ENCODE measurements at regions not wholly inside any gene's neighbourhood (a gene's known extent, or its start where the extent isn't known, plus 50 kb on each side); places are given as distances from the start of the nearest gene placed in this dataset.

DNA sequence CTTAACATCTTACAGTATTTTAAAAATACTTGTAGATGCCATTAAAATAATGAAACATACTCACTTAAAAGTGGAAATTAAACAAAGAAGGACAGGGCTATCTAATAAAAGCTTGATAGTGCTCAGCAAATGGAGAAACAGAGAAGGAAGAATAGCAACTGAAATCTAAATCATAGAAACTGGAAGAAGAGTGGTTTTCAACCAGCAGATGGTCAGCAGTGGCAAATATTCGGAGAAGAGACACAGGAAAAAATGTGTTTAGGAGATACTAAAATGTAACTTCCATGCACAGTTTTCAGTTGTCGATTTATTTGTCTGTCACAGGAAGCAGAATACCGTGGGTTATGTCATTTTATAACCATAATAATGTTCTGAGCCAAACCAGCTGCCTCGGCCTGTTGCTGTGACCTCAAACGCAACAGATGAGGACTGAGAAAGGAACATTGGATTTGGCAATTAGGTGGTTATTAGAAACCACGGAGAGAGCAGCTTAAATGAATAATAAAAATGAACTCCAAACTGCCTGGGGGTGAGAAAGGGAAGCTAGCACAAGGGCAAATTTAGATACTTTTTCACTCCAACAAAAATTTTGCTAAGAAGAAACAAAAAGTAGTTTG lies 246.6 kb upstream of the KCNMB2 start:
- Histone ChIP-seq H3K36me3 (no peaks in the 10 kb centered on the region), H3K4me1 (no peaks in the 10 kb centered on the region), H3K27ac (replicated peaks) (peak overlapping the region; percentile 57), H3K9me3 (replicated peaks) (no peaks in the 10 kb centered on the region), H3K4me3 (no peak overlapping the region), H3K27me3 (ENCODE audit: low read depth) (no peaks in the 10 kb centered on the region)
- intact Hi-C loops (cut with micrococcal nuclease), result no loop called here
- TF ChIP-seq, protein P1, sequence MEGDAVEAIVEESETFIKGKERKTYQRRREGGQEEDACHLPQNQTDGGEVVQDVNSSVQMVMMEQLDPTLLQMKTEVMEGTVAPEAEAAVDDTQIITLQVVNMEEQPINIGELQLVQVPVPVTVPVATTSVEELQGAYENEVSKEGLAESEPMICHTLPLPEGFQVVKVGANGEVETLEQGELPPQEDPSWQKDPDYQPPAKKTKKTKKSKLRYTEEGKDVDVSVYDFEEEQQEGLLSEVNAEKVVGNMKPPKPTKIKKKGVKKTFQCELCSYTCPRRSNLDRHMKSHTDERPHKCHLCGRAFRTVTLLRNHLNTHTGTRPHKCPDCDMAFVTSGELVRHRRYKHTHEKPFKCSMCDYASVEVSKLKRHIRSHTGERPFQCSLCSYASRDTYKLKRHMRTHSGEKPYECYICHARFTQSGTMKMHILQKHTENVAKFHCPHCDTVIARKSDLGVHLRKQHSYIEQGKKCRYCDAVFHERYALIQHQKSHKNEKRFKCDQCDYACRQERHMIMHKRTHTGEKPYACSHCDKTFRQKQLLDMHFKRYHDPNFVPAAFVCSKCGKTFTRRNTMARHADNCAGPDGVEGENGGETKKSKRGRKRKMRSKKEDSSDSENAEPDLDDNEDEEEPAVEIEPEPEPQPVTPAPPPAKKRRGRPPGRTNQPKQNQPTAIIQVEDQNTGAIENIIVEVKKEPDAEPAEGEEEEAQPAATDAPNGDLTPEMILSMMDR (IDR thresholded peaks at IDR 0.05; ENCODE audit: borderline replicate concordance), result no peak
- DNase-seq, result peak; percentile 22

DNA sequence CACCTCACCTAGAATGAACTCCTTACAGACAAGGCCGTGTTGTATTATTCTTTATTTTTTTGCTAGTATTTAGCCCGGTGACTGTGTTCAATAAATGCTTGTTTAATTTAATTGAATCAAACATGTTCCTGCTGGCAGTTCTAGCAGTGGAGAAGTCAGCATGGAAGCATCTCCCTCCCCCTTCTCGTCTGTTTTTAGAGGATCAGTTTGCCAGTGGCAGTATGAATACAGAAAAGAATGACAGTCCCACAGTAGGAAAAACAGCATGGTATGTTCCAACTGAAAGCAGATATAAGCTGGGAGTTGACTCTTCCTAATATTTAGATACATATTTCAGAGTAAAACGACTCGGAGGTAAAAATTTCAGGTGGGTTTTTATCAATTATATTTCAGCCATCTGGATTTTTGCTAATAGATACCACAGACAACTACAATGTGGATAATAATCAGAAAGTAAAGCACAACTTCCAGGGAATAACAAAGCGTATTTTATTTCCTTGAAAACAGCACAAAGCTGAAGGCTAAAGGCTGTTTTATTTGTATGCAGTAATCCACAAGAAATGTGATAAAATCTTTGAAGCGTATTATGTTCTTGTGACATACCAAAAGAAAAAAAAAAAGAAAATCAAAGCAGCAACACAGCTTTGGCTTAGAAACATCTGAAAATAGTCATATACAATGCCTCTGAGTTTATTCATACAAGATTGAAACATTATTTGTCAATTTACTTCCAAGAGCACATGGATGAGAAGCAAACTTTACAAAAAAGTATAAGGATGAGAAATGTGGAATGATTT lies 244.5 kb upstream of the KCNMB2 start:
- DNase-seq, result no peak
- no peak overlapping the region for H3K27ac ChIP-seq (replicated peaks)
- H3K4me1 ChIP-seq, result no peaks in the 10 kb centered on the region
- intact Hi-C loops (cut with micrococcal nuclease), result no loop called here
- no peak overlapping the region for H3K4me3 ChIP-seq
- no peaks in the 10 kb centered on the region for H3K9me3 ChIP-seq (replicated peaks)
- no peaks in the 10 kb centered on the region for H3K36me3 ChIP-seq
- H3K27me3 ChIP-seq (ENCODE audit: low read depth), result no peaks in the 10 kb centered on the region
- TF ChIP-seq, protein P1 (IDR thresholded peaks at IDR 0.05; ENCODE audit: borderline replicate concordance), result no peak

DNA sequence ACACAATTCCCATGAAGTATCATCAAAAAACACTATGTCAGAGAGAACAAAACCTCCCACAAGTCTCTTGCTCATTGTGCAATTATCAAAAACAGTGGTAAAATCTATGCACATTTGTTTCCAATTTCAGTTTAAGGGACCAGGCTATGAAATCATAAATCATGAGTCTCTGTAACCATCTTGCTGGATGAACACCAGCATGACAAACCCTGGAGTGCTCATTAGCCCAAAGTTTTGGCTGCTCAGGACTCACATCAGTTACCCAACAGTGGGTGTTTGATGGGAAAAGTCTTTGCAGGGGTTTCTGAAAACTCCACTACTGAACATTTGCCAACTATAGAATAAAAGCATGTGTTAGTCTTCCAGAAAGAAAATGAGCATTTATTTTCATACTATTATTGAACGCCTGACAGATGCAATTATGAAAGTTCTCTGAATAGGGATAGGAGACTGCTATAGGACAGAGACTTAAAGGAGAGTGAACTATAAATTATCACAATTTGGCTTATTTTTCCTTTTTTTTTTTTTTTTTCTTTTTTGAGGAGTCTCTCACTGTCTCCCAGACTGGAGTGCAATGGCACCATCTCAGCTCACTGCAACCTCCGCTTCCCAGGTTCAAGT lies 240.8 kb upstream of the KCNMB2 start:
- TF ChIP-seq, protein P1 (IDR thresholded peaks at IDR 0.05; ENCODE audit: borderline replicate concordance), result no peak
- no peak for DNase-seq
- Histone ChIP-seq H3K27ac (replicated peaks) (peak overlapping the region; percentile 24), H3K9me3 (replicated peaks) (no peaks in the 10 kb centered on the region), H3K4me3 (no peak overlapping the region), H3K36me3 (no peaks in the 10 kb centered on the region), H3K4me1 (no peaks in the 10 kb centered on the region), H3K27me3 (ENCODE audit: low read depth) (no peaks in the 10 kb centered on the region)
- intact Hi-C loops (cut with micrococcal nuclease), result no loop called here

DNA sequence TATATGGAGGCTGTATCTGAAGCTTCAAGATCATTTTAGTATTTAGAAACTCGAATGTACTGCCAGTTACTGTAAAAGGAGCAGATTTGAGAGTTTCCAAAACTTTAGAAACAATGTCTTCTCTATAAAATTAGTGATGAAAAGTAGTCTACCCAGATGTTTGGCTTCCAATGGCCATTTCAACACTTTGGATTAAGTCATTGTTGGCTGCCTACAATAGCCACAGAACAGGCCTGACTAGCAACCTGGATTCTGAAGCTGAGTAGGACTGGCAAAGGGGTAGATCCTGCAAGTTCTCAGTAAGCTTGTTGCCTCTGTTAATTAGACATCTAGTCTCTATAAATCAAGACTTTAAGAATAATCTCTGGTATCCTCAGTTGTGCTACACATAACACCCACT lies 239.0 kb upstream of the KCNMB2 start:
- no peaks in the 10 kb centered on the region for H3K4me1 ChIP-seq
- no peak for DNase-seq
- H3K27me3 ChIP-seq (ENCODE audit: low read depth), result no peaks in the 10 kb centered on the region
- no peaks in the 10 kb centered on the region for H3K9me3 ChIP-seq (replicated peaks)
- TF ChIP-seq, protein P1 (IDR thresholded peaks at IDR 0.05; ENCODE audit: borderline replicate concordance), result no peak
- intact Hi-C loops (cut with micrococcal nuclease), result no loop called here
- no peak overlapping the region for H3K4me3 ChIP-seq
- no peaks in the 10 kb centered on the region for H3K36me3 ChIP-seq
- H3K27ac ChIP-seq (replicated peaks), result peak overlapping the region; percentile 46

DNA sequence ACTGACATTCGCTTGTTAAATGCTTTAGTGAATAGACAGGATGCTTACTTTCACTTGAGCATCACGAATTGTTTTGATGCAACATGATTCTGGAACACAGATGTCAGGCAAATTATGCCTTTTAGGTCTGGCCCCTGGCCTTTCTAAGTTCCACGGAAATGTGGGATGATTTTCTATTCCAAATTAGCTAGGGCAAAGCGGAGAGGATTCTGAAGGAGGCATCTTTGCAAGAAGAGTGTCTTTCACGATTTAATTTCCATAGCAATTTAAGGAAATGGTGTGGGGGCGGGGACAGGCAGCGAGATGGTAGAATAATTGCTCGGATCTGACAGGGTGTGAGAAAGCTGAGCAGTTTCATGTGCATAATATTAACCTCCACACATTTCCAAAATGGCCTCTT lies 238.5 kb upstream of the KCNMB2 start:
- no peaks in the 10 kb centered on the region for H3K27me3 ChIP-seq (ENCODE audit: low read depth)
- no peaks in the 10 kb centered on the region for H3K9me3 ChIP-seq (replicated peaks)
- no peak overlapping the region for H3K4me3 ChIP-seq
- no peaks in the 10 kb centered on the region for H3K4me1 ChIP-seq
- intact Hi-C loops (cut with micrococcal nuclease), result no loop called here
- TF ChIP-seq, protein P1 (IDR thresholded peaks at IDR 0.05; ENCODE audit: borderline replicate concordance), result no peak
- H3K27ac ChIP-seq (replicated peaks), result peak overlapping the region; percentile 22
- no peak for DNase-seq
- no peaks in the 10 kb centered on the region for H3K36me3 ChIP-seq

All from left ventricle myocardium inferior (tissue), 1 donor.